ENCODE measurements at regions not wholly inside any gene's neighbourhood (a gene's known extent, or its start where the extent isn't known, plus 50 kb on each side); places are given as distances from the start of the nearest gene placed in this dataset.
"Not testable (repeated sequence)": the region's sequence is repeated elsewhere in the genome, so short reads cannot be mapped to it uniquely, and the experiment has no call there.

GRCh38 chr21:18715606-18716005, 312.0 kb upstream of the TMPRSS15 start:
- no peak for DNase-seq

- peak; percentile 0 to 6 for DNase-seq
Observed at GRCh38 chr21:18716578-18717138, 313.1 kb upstream of the TMPRSS15 start.

DNA sequence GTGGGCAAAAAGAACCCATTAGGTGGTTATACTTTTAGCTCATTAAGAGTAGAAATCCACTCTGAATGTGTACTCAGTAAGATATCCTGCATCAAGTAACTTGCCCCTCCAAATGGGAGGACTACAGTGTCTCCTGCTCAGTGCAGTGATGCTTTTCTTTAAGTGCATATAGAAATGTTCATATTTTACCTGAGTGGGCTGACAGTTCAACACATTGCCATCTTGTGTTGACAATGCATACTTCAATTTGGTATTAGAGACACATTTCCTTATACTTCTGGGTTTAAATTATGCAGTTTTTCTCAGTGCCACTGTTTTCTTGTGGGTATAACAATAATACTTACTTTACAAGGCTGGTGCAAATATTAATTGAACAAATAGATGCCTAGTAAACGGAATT, 318.6 kb upstream of the TMPRSS15 start:
- no peak for DNase-seq

- no peak for DNase-seq
Observed at GRCh38 chr21:18723171-18723570, 319.6 kb upstream of the TMPRSS15 start.

- DNase-seq = no peak
Observed at GRCh38 chr21:18725653-18726052, 322.1 kb upstream of the TMPRSS15 start.

GRCh38 chr21:18741954-18742353, 338.4 kb upstream of the TMPRSS15 start:
- DNase-seq = no peak

GRCh38 chr21:18743531-18743930, 339.9 kb upstream of the TMPRSS15 start:
- DNase-seq = no peak

GRCh38 chr21:18744840-18745239, 341.3 kb upstream of the TMPRSS15 start:
- DNase-seq = no peak

- DNase-seq = not testable (repeated sequence)
Observed at GRCh38 chr21:18752894-18753293, 349.3 kb upstream of the TMPRSS15 start.

DNA sequence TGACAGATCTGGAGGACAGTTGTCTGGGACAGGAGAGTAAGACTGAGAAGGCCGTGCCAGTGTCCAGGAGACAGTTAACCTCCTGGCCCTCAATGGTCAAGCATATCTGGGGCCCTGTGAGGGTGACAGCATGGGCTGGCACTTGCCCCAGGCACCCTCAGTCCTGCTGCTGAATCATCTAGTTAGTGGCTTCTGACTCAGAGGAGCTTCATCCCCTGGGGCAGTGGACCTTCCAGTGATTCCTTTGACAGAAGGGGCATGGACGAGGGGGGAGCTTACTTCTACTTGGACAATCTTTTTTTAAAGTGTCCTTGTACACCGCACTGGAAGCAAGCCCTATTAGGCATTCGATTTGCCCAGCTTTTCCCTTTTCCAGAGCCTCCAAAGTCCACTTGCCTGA, 352.7 kb upstream of the TMPRSS15 start:
- DNase-seq = not testable (repeated sequence)

DNA sequence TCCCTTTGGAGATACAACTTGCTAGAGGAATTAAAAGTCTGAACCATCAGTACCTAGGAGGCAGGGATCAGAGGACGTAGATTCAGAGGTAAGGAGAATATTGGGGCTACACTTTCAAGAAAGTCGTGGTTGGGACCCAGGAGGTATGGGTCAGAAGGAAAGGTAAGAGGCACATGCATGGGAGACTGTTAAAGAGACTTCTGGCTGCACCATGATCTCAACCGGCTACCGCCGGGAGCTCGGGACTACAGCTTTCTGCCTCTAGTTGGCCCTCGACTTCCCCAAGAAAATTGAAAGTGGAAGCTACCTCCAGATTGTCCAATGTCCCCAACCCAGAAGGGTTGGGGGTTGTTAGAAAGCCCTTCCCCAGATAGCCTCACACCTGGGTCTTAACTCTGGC, 355.7 kb upstream of the TMPRSS15 start:
- no peak for DNase-seq

DNA sequence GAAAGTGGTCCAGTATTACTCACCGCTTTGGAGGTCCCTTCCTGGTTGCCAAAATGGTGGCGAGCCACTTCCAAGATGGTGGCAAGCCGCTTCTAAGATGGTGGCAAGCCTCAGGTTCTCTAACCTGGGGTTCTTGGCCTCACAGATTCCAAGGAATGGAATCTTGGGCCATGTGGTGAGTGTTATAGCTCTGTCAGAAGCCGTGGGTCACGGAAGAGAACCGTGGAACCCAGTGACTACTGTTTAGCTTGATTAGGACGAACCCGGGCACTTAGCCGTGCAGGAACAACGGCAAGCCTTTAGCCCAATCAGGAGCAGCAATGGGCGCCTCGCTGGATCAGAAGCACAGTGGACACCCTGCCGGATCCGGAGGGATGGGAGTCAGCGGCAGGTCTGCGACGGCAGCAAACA, 356.2 kb upstream of the TMPRSS15 start:
- DNase-seq = no peak

DNA sequence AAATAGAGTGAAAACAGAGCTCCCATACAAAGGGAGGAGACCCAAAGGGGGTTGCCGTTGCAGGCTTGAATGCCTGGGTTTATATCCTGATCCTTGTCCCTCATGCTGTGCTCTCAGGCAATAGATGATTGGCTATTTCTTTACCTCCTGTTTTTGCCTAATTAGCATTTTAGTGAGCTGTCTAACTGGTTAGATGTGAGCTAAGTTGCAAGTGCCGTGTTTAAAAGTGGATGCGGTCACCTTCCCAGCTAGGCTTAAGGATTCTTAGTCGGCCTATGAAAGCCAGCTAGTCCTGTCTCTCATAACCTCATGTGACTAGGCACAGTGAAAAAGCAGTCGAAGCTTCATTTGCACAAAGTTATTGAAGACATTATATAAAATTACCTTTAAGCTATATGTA, 356.7 kb upstream of the TMPRSS15 start:
- DNase-seq = no peak

GRCh38 chr21:18764720-18765119, 361.1 kb upstream of the TMPRSS15 start:
- no peak for DNase-seq

DNA sequence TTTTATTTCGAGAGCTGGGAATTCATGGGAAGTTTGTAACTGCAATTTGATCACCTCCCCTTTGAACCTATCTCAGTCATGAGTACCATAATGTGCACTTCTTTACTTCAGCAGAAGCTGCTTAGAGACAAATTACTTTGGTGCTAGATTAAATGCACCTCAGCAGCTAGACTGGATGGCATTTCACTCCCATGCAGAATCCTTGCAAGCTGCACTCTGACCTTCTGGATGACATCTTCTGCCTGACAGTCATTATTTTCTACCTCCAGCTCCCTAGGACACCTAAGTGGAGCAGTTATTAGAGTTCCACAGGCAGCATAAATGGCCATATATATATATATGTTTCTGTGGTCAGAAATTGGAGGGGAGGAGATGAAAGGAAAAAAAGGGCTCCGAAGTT, 366.0 kb upstream of the TMPRSS15 start:
- DNase-seq = no peak

GRCh38 chr21:18771845-18772380, 368.3 kb upstream of the TMPRSS15 start:
- no peak for DNase-seq

- no peak for DNase-seq
Observed at GRCh38 chr21:18772404-18772803, 368.8 kb upstream of the TMPRSS15 start.

DNA sequence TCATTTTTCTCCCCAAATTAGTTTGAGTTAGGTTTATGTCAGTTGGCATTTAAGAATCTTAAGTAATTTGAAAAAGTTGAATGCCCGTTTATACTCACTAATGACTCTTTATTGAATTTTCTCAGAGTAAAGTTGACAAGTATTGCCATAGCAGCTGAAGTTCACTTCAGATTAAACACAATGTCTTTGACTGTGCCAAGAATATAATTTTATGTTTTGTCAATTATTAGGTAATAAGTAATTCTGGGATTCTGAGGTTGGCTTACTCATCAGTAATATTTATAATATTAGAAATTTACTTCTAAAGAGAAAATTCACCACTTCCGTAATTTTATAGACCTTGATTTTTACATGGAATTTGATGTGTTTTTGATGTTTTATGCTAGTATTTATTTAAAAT, 369.3 kb upstream of the TMPRSS15 start:
- no peak for DNase-seq

DNA sequence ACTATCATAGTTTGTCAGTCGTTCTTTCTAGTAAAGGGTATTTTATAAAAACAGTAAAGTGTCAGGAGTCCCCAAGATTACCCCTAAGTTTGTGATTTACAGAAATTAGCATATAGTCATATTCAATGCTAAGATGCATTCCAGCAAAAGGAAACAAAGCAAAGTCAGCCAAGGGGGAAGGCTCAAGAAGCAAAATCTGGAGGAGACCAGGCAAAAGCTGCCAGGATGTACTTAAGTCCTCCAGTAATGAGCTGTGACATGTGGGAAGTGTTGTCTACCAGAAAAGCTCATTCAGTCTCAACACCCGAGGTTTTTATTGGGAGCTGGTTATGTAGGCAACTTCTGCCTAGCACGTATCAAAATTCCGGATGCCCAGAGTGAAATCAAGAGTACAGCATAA, 373.4 kb upstream of the TMPRSS15 start:
- DNase-seq = peak; percentile 3 to 10

GRCh38 chr21:18782721-18783120, 379.1 kb upstream of the TMPRSS15 start:
- DNase-seq = no peak

DNA sequence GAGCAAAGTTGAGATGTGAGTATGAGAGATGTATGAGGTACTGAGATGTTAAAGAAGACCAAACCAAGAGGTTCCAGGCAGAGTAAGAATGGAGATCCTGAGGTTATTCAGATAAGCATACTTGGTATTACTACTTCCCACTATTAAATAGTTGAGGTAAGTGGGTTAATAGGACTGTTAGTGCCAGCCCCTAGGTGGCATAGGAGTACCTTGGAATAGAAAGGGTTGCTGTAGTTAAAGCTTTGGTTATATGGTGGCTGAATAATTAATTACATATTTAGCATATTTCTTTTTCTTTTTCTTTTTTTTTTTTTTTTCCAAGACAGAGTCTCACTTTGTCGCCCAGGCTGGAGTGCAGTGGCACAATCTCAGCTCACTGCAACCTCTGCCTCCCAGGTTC, 397.9 kb upstream of the TMPRSS15 start:
- no peak for DNase-seq

- no peak for DNase-seq
Observed at GRCh38 chr21:18803624-18804023, 400.0 kb upstream of the TMPRSS15 start.

GRCh38 chr21:18810136-18810535, 406.6 kb upstream of the TMPRSS15 start:
- DNase-seq = no peak

DNA sequence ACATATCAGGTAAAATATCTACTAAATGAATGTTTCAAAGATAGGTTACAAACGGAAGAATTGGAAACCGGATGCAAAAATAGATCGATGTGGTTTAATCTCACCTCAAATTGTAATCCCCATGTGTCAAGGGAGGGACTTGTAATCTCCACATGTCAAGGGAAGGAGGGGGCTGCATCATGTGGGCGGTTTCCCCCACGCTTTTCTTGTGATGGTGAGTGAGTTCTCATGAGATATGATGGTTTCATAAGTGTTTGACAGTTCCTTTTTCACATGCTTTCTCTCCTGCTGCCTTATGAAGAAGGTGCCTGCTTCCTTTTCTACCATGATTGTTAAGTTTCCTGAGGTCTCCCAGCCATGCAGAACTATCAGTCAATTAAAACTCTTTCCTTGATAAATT, 408.7 kb upstream of the TMPRSS15 start:
- no peak for DNase-seq

Measured in right lung (tissue), 2 donors.